ENCODE measurements at regions not wholly inside any gene's neighbourhood (a gene's known extent, or its start where the extent isn't known, plus 50 kb on each side); places are given as distances from the start of the nearest gene placed in this dataset.

GRCh38 chr3:23659274-23659673 lies 146.5 kb upstream of the UBE2E1 start:
- H3K9me3 ChIP-seq (ENCODE audit: control insufficient read depth, insufficient read depth, low read length) = peaks cover 10% of the 10 kb centered on the region
- H3K4me1 ChIP-seq (ENCODE audit: control insufficient read depth, low read length) = peaks cover 64% of the 10 kb centered on the region
- H3K27me3 ChIP-seq (ENCODE audit: control insufficient read depth, low read length) = no peaks in the 10 kb centered on the region
- no peaks in the 10 kb centered on the region for H4K20me1 ChIP-seq (ENCODE audit: control insufficient read depth, insufficient read depth, low read depth, low read length)
- peaks cover 8% of the 10 kb centered on the region for H3K36me3 ChIP-seq (ENCODE audit: control insufficient read depth, low read length)
- peak overlapping the region; percentile 74 for H3K27ac ChIP-seq (ENCODE audit: low read depth, low read length)
- no peaks in the 10 kb centered on the region for H3K79me2 ChIP-seq (ENCODE audit: control insufficient read depth, low read length)
- peak overlapping the region; percentile 85 for H3K4me2 ChIP-seq (ENCODE audit: low read length)
- peak overlapping the region; percentile 43 for H3K4me3 ChIP-seq (ENCODE audit: low read length)
- H3K9me2 ChIP-seq (replicated peaks; ENCODE audit: control insufficient read depth, low read length) = no peaks in the 10 kb centered on the region
- peaks cover 8% of the 10 kb centered on the region; the same call in 1 of the 2 replicates for H3F3A ChIP-seq (ENCODE audit: control insufficient read depth, insufficient read depth)
- TF ChIP-seq EZH2phosphoT487 (IDR thresholded peaks at IDR 0.05; ENCODE audit: borderline replicate concordance, low read length) (no peak), CTCF (IDR thresholded peaks at IDR 0.05; ENCODE audit: low read depth, low read length, poor library complexity, severe bottlenecking) (no peak)

GRCh38 chr3:23659840-23660430 lies 145.8 kb upstream of the UBE2E1 start:
- Histone ChIP-seq H3F3A (ENCODE audit: control insufficient read depth, insufficient read depth) (peaks cover 4% of the 10 kb centered on the region; the same call in 1 of the 2 replicates), H3K4me3 (ENCODE audit: low read length) (peak overlapping the region; percentile 43), H3K4me1 (ENCODE audit: control insufficient read depth, low read length) (peaks cover 57% of the 10 kb centered on the region), H3K79me2 (ENCODE audit: control insufficient read depth, low read length) (no peaks in the 10 kb centered on the region), H3K4me2 (ENCODE audit: low read length) (peak overlapping the region; percentile 85), H4K20me1 (ENCODE audit: control insufficient read depth, insufficient read depth, low read depth, low read length) (no peaks in the 10 kb centered on the region), H3K9me2 (replicated peaks; ENCODE audit: control insufficient read depth, low read length) (no peaks in the 10 kb centered on the region), H3K9me3 (ENCODE audit: control insufficient read depth, insufficient read depth, low read length) (peaks cover 10% of the 10 kb centered on the region), H3K27me3 (ENCODE audit: control insufficient read depth, low read length) (no peaks in the 10 kb centered on the region), H3K36me3 (ENCODE audit: control insufficient read depth, low read length) (peaks cover 8% of the 10 kb centered on the region), H3K27ac (ENCODE audit: low read depth, low read length) (peak overlapping the region; percentile 74; the same call in 1 of the 2 replicates)
- TF ChIP-seq CTCF (IDR thresholded peaks at IDR 0.05; ENCODE audit: low read depth, low read length, poor library complexity, severe bottlenecking) = no peak
- TF ChIP-seq EZH2phosphoT487 (IDR thresholded peaks at IDR 0.05; ENCODE audit: borderline replicate concordance, low read length) = no peak

- Histone ChIP-seq H3K9me3 (ENCODE audit: control insufficient read depth, insufficient read depth, low read length) (no peaks in the 10 kb centered on the region), H3F3A (ENCODE audit: control insufficient read depth, insufficient read depth) (peaks cover 4% of the 10 kb centered on the region; the same call in 1 of the 2 replicates), H3K36me3 (ENCODE audit: control insufficient read depth, low read length) (peaks cover 3% of the 10 kb centered on the region; the same call in 1 of the 2 replicates), H3K4me1 (ENCODE audit: control insufficient read depth, low read length) (peaks cover 46% of the 10 kb centered on the region), H3K9me2 (replicated peaks; ENCODE audit: control insufficient read depth, low read length) (no peaks in the 10 kb centered on the region), H4K20me1 (ENCODE audit: control insufficient read depth, insufficient read depth, low read depth, low read length) (no peaks in the 10 kb centered on the region), H3K4me3 (ENCODE audit: low read length) (no peak overlapping the region; the same call in 1 of the 2 replicates), H3K27me3 (ENCODE audit: control insufficient read depth, low read length) (no peaks in the 10 kb centered on the region), H3K79me2 (ENCODE audit: control insufficient read depth, low read length) (no peaks in the 10 kb centered on the region), H3K27ac (ENCODE audit: low read depth, low read length) (no peak overlapping the region), H3K4me2 (ENCODE audit: low read length) (peak overlapping the region; percentile 21)
- TF ChIP-seq EZH2phosphoT487 (IDR thresholded peaks at IDR 0.05; ENCODE audit: borderline replicate concordance, low read length) (no peak), CTCF (IDR thresholded peaks at IDR 0.05; ENCODE audit: low read depth, low read length, poor library complexity, severe bottlenecking) (no peak)
Measured at GRCh38 chr3:23662079-23662617, 143.6 kb upstream of the UBE2E1 start.
